ENCODE measurements at regions not wholly inside any gene's neighbourhood (a gene's known extent, or its start where the extent isn't known, plus 50 kb on each side); places are given as distances from the start of the nearest gene placed in this dataset.

DNA sequence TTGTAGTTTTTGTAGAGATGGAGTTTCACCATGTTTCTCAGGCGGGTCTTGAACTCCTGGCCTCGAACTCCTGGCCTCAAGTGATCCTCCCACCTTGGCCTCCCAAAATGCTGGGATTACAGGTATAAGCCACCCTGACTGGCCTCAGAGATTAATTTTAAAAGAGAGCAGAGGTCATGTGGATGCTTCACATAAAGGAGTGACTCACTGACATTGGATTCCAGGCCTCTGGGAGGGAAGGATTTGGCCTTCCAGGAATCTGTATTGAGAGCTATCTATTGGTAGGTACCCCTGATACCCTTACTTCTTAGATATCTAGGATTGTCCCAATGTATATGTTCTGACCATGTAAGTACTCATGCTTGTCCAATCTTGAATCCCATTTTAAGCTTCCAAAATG is 138.4 kb downstream of the FAM161A start:
- Mint-ChIP-seq H3K27ac (no peak overlapping the region), H3K9me3 (no peaks in the 10 kb centered on the region)
- intact Hi-C loops (cut with micrococcal nuclease), result no loop called here

DNA sequence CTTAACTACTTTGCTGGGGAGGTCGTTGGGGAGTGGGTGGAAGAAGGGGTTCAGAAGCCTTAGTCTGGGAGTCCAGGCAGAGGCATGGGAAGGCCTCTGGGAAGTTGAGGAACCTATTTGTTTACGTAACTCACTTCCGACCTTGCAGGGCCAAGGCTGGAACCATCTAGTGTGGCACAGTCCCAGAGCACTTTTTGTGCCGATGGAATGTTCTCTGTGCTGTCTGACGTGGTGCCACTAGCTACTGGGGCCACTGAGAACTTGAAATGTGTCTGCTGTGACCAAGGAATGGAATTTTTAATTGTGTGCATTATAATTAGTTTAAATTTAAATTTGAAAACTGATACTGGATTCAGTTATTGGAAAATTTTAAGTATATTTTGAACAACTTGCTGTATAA is 139.7 kb downstream of the FAM161A start:
- DNase-seq (ENCODE audit: low spot score), result no peak
- no peak overlapping the region for H3K27ac Mint-ChIP-seq

More for the DNA sequence above, 138.4 kb downstream of the FAM161A start:
- no peak for DNase-seq (ENCODE audit: low spot score)
- Mint-ChIP-seq H3K4me1 (ENCODE audit: low read depth) (no peaks in the 10 kb centered on the region), H3K4me3 (no peak overlapping the region), H3K27me3 (ENCODE audit: insufficient read depth) (peaks cover under 1% of the 10 kb centered on the region), H3K36me3 (ENCODE audit: low read depth) (no peaks in the 10 kb centered on the region)

DNA sequence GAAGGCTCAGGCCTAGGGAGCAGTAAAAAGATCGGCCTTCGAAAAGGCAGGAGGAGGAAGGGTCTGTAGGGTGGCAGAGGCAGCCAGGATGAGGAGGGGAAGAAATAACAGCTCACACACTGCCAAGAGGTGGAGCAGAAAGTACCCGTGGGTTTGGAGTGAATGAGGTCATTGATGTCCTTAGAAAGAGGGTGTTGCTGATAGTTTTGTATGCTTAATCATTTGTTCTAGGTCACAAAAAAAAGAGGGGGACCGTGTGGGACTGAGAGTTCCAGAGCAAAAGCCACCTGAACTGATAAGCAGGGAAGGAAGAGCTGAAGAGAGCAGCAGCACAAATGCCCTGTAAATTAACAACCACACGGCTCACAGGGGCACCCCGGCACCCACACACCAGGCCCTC is 140.4 kb downstream of the FAM161A start:
- H3K27ac Mint-ChIP-seq, result no peak overlapping the region

More for the DNA sequence above, 139.7 kb downstream of the FAM161A start:
- no peaks in the 10 kb centered on the region for H3K36me3 Mint-ChIP-seq (ENCODE audit: low read depth)
- no peaks in the 10 kb centered on the region for H3K4me1 Mint-ChIP-seq (ENCODE audit: low read depth)
- intact Hi-C loops (cut with micrococcal nuclease), result no loop called here
- no peaks in the 10 kb centered on the region for H3K27me3 Mint-ChIP-seq (ENCODE audit: insufficient read depth)
- H3K4me3 Mint-ChIP-seq, result no peak overlapping the region
- H3K9me3 Mint-ChIP-seq, result no peaks in the 10 kb centered on the region

DNA sequence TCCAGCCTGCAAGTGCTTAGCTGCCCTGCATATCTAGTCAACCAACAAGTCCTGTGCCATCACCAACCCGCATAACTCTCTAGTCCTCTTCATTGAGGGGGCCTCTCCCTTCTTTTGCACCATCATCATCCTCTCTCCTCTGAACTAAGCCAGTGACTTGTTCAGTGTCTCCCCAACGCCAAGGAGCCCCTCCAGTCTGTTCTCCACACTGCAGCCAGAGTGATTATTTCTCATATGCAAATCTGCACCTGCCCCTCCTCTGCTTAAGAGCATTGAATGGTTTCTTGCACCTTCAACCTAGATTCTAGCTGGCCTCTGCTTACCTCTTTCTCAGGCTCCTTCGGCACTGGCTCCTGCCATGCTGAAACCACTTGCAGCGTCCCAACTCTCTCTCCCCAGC is 141.8 kb downstream of the FAM161A start:
- Mint-ChIP-seq H3K36me3 (ENCODE audit: low read depth) (no peaks in the 10 kb centered on the region), H3K9me3 (no peaks in the 10 kb centered on the region), H3K4me1 (ENCODE audit: low read depth) (peaks cover 8% of the 10 kb centered on the region), H3K4me3 (no peak overlapping the region), H3K27ac (no peak overlapping the region), H3K27me3 (ENCODE audit: insufficient read depth) (no peaks in the 10 kb centered on the region)
- no peak for DNase-seq (ENCODE audit: low spot score)
- intact Hi-C loops (cut with micrococcal nuclease), result no loop called here

More for the DNA sequence above, 140.4 kb downstream of the FAM161A start:
- no peaks in the 10 kb centered on the region for H3K36me3 Mint-ChIP-seq (ENCODE audit: low read depth)
- H3K9me3 Mint-ChIP-seq, result no peaks in the 10 kb centered on the region
- H3K4me3 Mint-ChIP-seq, result no peak overlapping the region
- no peak for DNase-seq (ENCODE audit: low spot score)
- intact Hi-C loops (cut with micrococcal nuclease), result no loop called here
- no peaks in the 10 kb centered on the region for H3K27me3 Mint-ChIP-seq (ENCODE audit: insufficient read depth)
- H3K4me1 Mint-ChIP-seq (ENCODE audit: low read depth), result peaks cover 1% of the 10 kb centered on the region

DNA sequence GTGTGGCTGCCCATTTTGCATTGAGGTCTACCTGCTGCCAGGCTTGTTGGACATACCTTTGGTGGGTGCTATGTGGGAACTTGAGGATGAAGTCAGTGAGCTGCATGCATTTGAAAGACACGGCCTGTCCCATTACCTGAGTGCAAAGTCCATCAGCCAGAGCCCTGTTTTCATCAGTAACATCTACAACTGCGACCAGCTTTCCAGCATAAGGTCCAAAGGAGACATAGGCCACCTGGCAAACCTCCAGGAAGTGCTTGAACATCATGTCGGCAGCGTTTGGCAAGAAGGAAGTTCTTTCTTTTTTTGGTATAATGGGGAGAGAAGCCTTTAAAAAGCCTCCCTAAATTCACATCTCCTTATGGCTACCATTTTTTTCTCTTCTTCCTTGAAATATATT is 143.1 kb downstream of the FAM161A start:
- H3K27ac Mint-ChIP-seq, result no peak overlapping the region
- no peak for DNase-seq (ENCODE audit: low spot score)
- H3K9me3 Mint-ChIP-seq, result no peaks in the 10 kb centered on the region
- no peaks in the 10 kb centered on the region for H3K27me3 Mint-ChIP-seq (ENCODE audit: insufficient read depth)
- H3K4me3 Mint-ChIP-seq, result no peak overlapping the region
- no peaks in the 10 kb centered on the region for H3K36me3 Mint-ChIP-seq (ENCODE audit: low read depth)
- intact Hi-C loops (cut with micrococcal nuclease), result no loop called here
- peaks cover 8% of the 10 kb centered on the region for H3K4me1 Mint-ChIP-seq (ENCODE audit: low read depth)

DNA sequence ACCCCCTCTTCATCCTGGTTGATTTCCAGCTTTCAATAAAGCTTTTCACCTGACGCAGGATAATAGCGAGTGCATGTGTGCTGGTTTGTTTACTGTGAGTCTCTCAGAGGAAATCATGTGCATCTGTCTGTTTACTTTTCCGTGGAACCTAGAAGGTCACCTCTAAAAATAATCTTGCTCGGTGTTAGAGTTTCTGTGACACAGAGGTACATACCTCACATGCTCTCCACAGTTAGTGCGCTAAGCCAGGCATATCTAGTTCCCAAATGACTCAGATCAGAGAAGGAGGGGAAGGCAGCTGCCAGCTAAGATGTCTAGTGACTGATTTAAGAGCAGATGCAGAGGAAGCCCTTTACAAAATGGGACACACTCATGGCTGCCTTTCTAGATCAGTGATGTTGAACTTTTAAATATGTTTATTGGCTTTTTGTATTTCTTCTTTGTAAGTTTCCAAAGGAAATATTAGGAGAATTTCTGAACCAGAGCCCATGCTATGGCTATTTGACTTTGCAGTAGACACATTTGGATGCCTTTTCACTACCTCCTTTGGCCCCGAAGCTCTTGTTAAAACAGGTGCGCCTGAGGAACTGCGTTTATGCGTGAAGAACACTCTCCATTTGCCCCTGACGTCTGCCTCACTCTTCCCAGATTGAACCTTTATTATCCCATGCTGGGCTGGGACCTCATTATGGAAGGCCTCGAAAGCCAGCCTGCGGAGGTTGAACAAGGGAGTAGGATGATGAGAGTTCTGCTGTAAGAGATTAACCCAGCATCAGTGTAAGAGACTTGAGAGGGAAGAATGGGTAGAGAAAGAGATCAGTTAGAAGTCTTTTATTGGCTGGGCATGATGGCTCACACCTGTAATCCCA is 145.6 kb downstream of the FAM161A start:
- no peaks in the 10 kb centered on the region for H3K9me3 Mint-ChIP-seq
- H3K4me1 Mint-ChIP-seq (ENCODE audit: low read depth), result peaks cover 8% of the 10 kb centered on the region
- peaks cover 3% of the 10 kb centered on the region for H3K27me3 Mint-ChIP-seq (ENCODE audit: insufficient read depth)
- no peak overlapping the region for H3K27ac Mint-ChIP-seq
- intact Hi-C loops (cut with micrococcal nuclease), result no loop called here
- H3K36me3 Mint-ChIP-seq (ENCODE audit: low read depth), result no peaks in the 10 kb centered on the region
- no peak for DNase-seq (ENCODE audit: low spot score)
- H3K4me3 Mint-ChIP-seq, result no peak overlapping the region

DNA sequence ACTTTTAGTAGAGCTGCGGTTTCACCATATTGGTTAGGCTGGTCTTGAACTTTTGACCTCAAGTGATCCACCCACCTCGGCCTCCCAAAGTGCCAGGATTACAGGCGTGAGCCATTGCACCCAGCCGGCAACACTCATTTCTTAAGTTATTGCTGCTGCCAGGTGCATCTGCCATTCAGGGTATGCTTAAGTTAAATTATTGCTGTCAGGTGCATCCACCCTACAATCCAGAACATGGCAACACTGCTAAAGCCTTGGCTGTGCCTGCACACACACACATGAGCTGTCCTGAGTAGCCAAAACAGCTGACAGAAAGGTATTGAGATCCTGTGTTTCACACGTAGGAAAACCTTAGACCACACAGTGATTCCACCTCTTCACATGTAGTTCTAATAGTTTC is 148.2 kb downstream of the FAM161A start:
- Mint-ChIP-seq H3K27ac (no peak overlapping the region), H3K9me3 (no peaks in the 10 kb centered on the region), H3K27me3 (ENCODE audit: insufficient read depth) (peaks cover 3% of the 10 kb centered on the region), H3K36me3 (ENCODE audit: low read depth) (no peaks in the 10 kb centered on the region), H3K4me3 (no peak overlapping the region), H3K4me1 (ENCODE audit: low read depth) (peaks cover 8% of the 10 kb centered on the region)
- no peak for DNase-seq (ENCODE audit: low spot score)
- intact Hi-C loops (cut with micrococcal nuclease), result no loop called here

- intact Hi-C loops (cut with micrococcal nuclease), result no loop called here
- no peaks in the 10 kb centered on the region for H3K36me3 Mint-ChIP-seq (ENCODE audit: low read depth)
- peaks cover 3% of the 10 kb centered on the region for H3K27me3 Mint-ChIP-seq (ENCODE audit: insufficient read depth)
- H3K4me1 Mint-ChIP-seq (ENCODE audit: low read depth), result peaks cover 8% of the 10 kb centered on the region
- H3K4me3 Mint-ChIP-seq, result no peak overlapping the region
- no peak for DNase-seq (ENCODE audit: low spot score)
- H3K9me3 Mint-ChIP-seq, result no peaks in the 10 kb centered on the region
- no peak overlapping the region for H3K27ac Mint-ChIP-seq
These were observed 149.5 kb downstream of the FAM161A start for GRCh38 chr2:61704364-61704763.

DNA sequence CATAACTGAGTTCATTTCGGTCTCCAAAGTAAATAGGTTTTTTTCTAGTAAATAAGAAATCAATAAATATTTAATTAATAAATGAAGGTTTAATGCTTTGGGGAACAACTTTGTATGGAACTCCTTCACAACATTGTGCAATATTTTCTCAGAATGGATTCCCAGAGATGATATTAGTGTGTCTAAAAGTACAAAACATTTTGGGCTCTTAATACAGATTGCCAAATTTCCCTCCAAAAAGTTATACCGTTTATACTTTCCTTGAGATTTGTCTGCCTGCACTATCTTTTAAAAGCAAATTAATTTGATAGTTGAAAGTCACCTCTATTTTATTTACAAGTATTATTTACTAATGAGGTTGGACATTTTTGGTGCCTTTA is 151.8 kb downstream of the FAM161A start:
- Mint-ChIP-seq H3K27ac (no peak overlapping the region), H3K36me3 (ENCODE audit: low read depth) (no peaks in the 10 kb centered on the region), H3K9me3 (no peaks in the 10 kb centered on the region), H3K4me3 (no peak overlapping the region), H3K27me3 (ENCODE audit: insufficient read depth) (peaks cover 3% of the 10 kb centered on the region), H3K4me1 (ENCODE audit: low read depth) (no peaks in the 10 kb centered on the region)
- intact Hi-C loops (cut with micrococcal nuclease), result no loop called here
- no peak for DNase-seq (ENCODE audit: low spot score)

DNA sequence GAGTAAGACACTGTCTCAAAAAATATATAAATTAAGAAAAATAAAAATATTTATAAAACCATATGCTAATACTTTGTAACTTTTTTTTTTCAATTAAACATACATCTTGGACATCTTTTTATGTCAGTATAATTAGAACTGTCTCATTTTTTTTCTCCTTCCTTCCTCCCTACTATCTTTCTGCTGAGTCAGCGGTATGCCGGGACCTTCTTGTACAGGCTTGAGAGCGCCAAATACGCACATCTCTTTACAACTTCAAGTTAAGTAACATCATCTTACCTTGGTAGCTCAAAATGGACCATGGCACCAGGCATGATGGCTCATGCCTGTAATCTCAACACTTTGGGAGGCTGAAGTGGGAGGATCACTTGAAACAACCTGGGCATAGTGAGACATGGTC is 153.4 kb downstream of the FAM161A start:
- intact Hi-C loops (cut with micrococcal nuclease), result no loop called here
- peaks cover 5% of the 10 kb centered on the region for H3K27me3 Mint-ChIP-seq (ENCODE audit: insufficient read depth)
- H3K4me1 Mint-ChIP-seq (ENCODE audit: low read depth), result no peaks in the 10 kb centered on the region
- H3K4me3 Mint-ChIP-seq, result no peak overlapping the region
- H3K9me3 Mint-ChIP-seq, result no peaks in the 10 kb centered on the region
- no peak overlapping the region for H3K27ac Mint-ChIP-seq
- H3K36me3 Mint-ChIP-seq (ENCODE audit: low read depth), result no peaks in the 10 kb centered on the region
- DNase-seq (ENCODE audit: low spot score), result no peak

DNA sequence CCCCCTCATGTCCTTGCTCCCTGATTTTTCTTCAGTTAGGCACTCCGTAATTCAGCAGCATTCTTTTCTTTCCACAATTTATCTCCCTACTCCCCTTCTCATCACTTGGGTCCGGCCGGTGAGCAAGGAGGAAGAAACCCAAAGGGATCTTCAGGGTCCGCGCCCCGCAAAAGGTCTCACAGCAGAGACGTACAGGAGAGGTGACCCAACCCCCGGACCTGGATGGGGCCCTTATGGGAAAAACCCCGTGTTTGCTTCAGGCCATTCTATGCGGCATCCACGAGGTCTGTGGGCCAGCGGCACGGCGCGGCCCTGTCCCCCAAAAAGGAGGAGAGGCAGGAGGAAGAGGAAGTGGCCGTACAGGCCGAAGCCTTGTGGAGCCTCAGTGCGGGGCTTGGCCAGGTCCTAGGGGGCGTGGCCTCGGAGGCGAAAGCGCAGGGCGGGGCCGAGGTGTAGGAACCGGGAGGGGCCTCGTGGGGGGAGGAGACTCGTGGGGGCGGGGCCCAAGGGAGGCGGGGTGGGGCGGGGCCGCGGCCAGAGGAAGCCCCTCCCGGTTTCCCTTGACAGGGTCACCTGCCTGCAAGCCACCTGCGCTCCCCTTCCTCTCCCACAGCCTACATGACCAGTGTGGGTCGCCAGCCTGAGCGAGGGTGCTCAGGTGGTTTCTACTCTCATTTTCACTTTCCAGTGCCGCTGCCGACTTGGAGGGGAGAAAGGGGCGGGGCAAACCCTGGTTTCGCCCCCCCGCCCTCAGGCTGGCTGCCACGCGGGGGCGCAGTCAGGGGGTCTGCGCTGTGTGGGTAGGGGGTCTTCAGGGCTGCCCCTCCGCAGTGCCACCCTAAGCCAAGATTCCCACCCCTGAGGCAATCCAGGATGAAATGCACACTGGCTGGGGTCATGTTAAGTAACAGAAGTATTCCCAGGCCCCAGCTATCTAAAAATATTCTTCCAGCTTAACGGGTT is 156.4 kb upstream of the XPO1 start:
- Mint-ChIP-seq H3K27me3 (ENCODE audit: insufficient read depth) (peaks cover 2% of the 10 kb centered on the region), H3K27ac (peak overlapping the region; percentile 76), H3K4me1 (ENCODE audit: low read depth) (peaks cover 14% of the 10 kb centered on the region), H3K4me3 (peak overlapping the region; percentile 89), H3K36me3 (ENCODE audit: low read depth) (peaks cover 1% of the 10 kb centered on the region), H3K9me3 (no peaks in the 10 kb centered on the region)
- peak; percentile 80 for DNase-seq (ENCODE audit: low spot score)
- intact Hi-C loops (cut with micrococcal nuclease), result loop anchor here (1.0 to 10.0 kb wide), 11 partner anchors 70 to 1893 kb away; partner anchors contain the start of genes CCT4, EHBP1, FAM161A and MDH1

- Mint-ChIP-seq H3K4me1 (ENCODE audit: low read depth) (peaks cover 14% of the 10 kb centered on the region), H3K27ac (no peak overlapping the region), H3K27me3 (ENCODE audit: insufficient read depth) (peaks cover 2% of the 10 kb centered on the region), H3K4me3 (peak overlapping the region; percentile 89), H3K36me3 (ENCODE audit: low read depth) (peaks cover 1% of the 10 kb centered on the region), H3K9me3 (no peaks in the 10 kb centered on the region)
- intact Hi-C loops (cut with micrococcal nuclease), result loop anchor here (1.0 to 10.0 kb wide), 11 partner anchors 71 to 1894 kb away; partner anchors contain the start of genes CCT4, EHBP1, FAM161A and MDH1
- DNase-seq (ENCODE audit: low spot score), result no peak
These were observed 155.6 kb upstream of the XPO1 start for GRCh38 chr2:61693744-61694143.

Data from activated T-helper 1 cell treated with anti-CD3 and anti-CD28 coated beads, Interleukin-12 subunit alpha, Interleukin-12 subunit beta, Interleukin-2, Interleukin-4 antibody, amounts not matched to agents 30 ng/mL and 10 ng/mL and 1 ng/mL, durations not matched to agents 14 hours and 24 hours and 36 hours (primary cell).